ELR (cell line): ENCODE measurements at regions not wholly inside any gene's neighbourhood (a gene's known extent, or its start where the extent isn't known, plus 50 kb on each side); places are given as distances from the start of the nearest gene placed in this dataset.

Source experiments
- DNase-seq: peaks from one replicate; pipeline ENCODE4 v3.0.0-alpha.2; 2015; ENCODE audit warnings: low read depth

DNA sequence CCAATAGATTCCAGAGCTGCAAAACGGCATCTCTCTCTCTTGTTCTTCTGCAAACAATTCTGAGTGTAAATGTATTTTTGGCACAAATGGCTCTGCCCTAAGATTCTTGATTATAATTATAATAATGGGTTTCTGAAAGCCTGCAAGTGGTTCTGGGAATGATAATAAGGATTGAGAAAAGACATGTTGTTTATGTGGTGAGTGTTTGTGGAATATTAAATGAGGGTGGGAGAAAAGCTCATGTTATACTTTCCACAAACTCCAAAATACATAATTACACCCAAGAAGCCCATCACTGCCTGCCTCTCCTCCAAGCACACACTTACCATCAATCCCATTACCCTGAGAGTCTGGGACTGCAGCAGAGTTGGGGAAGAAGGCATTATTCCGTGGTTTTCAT lies 460.0 kb upstream of the BRINP1 start:
- DNase-seq = no peak

DNA sequence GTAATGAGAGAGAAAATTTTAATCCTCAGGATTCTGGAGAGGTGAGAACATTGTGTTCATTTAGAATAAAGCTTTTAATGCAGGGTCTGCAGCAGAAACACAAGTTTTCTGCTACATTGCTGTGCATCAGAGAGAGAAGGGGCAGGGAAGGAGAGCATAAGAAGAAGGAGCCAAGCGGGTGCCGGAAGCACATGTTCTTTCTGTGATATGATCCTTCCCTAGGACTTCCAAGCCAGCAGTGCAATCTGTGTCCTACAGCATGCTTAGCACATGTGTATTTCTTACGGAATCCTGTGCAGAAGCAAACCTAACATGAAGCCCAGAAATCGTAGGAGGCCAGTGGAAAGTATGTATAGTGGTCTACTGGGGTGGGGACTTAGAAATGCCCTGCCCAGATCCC lies 458.3 kb upstream of the BRINP1 start:
- DNase-seq = no peak

- DNase-seq = no peak
Observed at GRCh38 chr9:119827126-119827525, 457.9 kb upstream of the BRINP1 start.

GRCh38 chr9:119818726-119819435 lies 449.6 kb upstream of the BRINP1 start:
- DNase-seq = no peak

GRCh38 chr9:119810645-119811429 lies 441.6 kb upstream of the BRINP1 start:
- peak; percentile 27 for DNase-seq

DNA sequence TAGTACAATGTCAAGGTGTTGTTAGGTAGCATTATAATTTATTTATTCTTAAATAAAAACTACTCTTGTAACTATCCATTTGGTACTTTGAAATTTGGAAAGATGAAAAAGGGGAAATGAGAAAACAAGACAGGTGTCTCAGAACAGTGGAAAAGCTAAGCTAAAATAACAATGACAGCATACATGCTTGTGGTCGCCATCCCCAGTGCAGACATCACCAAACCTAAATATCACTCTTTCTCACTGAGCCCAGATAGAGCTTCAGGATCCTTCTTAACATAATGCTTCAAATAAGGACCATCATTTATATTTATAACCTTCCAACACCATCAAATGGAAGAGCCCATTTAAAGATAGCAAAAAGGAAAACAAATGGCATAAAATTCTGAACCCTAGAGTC lies 434.4 kb upstream of the BRINP1 start:
- DNase-seq = no peak

- DNase-seq = no peak
Observed at GRCh38 chr9:119802621-119803020, 433.4 kb upstream of the BRINP1 start.

DNA sequence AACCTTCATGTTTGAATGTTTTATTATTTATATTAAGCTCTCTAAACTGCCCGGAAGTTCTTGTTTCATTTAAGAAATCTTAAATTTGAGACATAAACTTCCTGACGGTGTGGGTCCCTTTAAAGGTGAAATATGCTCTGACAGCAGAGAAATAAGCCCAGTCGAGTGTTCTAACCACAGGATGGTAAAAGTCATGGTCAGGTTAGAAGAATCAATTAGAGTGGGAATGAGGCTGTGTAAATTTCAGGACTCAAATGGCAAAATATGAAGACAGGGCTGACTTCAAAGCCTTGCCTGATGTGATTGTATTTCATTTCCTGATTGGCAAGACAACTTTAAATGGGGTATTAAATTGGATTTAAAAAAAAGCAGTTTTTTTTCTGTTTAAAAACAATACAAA lies 432.9 kb upstream of the BRINP1 start:
- DNase-seq = no peak

DNA sequence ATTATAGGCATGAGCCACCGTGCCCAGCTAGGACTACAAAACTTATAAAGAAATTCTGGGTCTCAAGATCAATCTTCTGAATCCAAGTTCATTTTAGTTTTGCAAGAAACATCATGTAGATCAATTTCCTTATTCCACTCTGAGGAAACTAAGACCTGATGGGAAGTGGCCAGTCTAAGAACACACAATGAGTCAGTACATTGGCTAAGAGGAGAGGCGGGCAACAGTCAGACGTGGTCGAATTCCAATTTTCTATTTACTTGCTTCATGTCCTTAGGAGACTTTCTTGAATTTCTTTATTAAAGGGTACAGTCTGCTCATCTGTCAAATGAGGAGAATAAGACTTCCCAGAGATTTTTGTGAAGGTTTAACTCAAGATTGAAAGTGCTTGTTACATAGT lies 432.1 kb upstream of the BRINP1 start:
- DNase-seq = no peak

GRCh38 chr9:119795395-119795794 lies 426.2 kb upstream of the BRINP1 start:
- DNase-seq = no peak

GRCh38 chr9:119794836-119795235 lies 425.6 kb upstream of the BRINP1 start:
- DNase-seq = no peak

GRCh38 chr9:119793218-119793617 lies 424.0 kb upstream of the BRINP1 start:
- no peak for DNase-seq

DNA sequence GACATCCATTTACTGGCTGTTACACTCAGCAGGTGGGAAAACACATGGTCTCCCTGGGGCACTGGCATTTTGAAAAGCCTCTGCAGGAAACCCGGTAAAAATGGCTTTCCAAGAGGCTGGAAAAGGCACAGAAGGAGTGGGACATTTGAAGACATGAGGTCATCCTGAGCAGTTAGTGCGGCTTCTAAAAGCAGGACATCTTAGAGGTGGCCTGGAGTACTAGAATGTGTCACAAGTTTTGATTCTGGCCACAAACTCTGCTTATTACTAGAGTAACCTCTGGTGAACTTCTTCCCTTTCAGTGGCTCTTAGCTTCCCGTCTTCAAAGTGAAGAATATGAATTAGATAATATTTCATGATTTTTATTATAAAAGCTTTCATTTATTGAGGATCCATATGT lies 423.0 kb upstream of the BRINP1 start:
- no peak for DNase-seq

DNA sequence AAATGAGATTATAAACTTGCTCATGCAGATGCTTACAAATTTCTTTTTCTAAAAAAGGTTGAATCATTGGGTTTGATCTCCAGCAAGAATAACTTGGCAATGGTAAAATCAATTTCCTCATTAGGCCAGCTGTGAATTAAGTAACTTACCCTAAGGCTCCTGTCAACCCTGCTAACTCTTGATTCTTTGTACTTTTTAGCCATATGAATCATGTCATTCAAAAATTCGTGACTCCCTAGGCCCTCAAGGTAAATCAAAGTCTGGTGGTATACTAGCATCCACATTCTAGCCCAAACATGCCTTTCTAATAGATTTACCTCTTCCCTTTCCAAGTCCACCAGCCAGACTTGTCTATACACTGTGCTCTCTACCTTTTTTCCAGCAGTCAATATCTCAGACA lies 420.8 kb upstream of the BRINP1 start:
- DNase-seq = no peak

DNA sequence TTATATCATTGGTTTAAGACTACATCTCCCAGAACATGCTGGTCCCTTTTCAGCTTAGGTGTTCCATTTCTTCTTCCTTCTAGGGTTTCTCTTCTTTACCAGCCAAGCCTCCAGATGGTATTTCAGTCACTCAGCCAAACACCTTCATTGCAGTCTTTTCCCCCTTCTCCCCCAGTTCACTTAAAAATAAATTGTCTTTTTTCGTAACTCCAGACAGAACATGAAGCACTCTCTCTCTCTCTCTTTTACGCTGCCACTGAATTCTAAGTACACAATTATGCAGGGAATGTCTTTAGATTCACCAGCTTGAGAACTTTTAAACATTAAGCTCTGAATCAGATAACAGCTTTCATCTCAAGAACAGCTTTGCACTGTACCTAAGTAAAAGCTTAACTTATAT lies 419.7 kb upstream of the BRINP1 start:
- DNase-seq = no peak

- DNase-seq = no peak
Observed at GRCh38 chr9:119781886-119782285, 412.7 kb upstream of the BRINP1 start.

DNA sequence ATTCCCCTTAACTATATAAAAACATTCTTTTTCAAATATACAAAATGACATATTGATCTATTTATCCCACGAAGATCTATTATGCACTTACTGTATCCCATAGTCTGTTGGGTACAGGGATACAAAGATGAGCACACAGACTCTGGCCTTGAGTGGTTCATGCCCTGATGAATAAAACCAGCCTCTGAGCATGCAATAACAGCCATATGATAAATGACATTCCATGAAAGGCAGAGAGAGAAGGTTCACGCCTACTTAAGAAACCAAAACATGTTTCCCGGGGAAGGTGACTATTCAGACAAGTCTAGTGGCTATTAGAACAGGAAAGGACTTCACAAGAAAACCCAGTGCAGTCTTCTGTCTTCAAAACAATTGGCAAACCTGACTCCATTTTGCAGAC lies 406.2 kb upstream of the BRINP1 start:
- no peak for DNase-seq

DNA sequence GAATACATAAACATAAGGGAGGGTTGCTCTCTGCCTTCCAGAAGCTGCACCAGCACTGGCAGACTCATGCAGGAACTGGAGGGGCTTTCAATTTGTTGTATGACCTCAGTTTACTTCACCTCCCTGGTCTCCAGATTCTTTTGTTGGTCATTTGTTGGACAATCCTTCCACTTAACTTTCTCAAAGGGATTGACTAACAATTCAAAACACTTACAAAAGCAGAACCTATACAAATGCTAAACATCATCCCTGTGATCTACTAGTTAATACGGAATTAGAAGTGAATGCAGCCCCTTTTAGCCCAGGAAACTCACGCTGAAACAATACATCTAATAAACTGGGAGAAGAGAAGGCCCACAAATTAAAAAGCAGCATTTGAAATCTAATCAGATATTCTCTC lies 404.6 kb upstream of the BRINP1 start:
- DNase-seq = no peak

DNA sequence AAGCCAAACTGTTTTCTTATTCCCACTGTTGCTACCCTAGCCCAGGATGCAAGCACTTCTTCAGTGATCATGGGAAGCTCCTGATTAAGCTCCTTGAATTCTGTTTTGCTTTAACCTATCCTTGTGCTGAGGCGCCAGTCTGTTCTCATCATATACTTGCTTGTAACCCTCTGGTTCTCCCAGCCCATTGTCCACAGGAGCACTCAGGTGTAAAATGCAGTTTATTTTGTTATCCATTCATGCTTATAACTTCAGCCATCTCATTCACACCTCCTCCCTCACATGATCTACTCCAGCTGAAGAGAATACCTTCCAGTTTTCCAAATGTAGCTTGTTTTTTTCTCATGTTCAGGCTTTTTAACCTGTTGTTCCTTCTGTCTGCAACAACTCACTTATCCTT lies 402.1 kb upstream of the BRINP1 start:
- DNase-seq = no peak

- no peak for DNase-seq
Observed at GRCh38 chr9:119768266-119768665, 399.0 kb upstream of the BRINP1 start.

- DNase-seq = no peak
Observed at GRCh38 chr9:119765632-119766175, 396.5 kb upstream of the BRINP1 start.

GRCh38 chr9:119763260-119763659 lies 394.0 kb upstream of the BRINP1 start:
- DNase-seq = no peak

DNA sequence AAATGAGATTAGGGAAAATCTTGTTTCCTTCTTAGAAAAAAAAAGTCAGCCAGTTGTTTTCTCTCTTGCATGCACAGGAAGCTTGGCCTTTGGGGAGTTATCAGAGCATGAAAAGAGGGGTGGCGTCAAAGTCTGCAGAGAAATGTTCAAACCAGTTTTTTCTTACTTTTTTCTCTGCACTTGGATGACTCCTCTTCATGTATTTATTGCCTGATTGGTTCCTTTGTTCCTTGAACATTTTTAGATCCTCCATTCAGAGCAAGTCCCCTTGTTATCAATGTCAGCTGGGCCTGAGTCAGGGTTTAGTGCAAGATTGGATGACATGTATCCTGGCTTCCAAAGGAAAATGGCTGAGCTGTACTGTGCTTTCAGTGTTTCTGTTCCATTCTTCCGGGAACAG lies 392.6 kb upstream of the BRINP1 start:
- DNase-seq = no peak

- no peak for DNase-seq
Observed at GRCh38 chr9:119758990-119759389, 389.8 kb upstream of the BRINP1 start.
